OCI-LY7 (cell line): ENCODE measurements at regions not wholly inside any gene's neighbourhood (a gene's known extent, or its start where the extent isn't known, plus 50 kb on each side); places are given as distances from the start of the nearest gene placed in this dataset.

Experiments
- BruUV-seq: library from RNA; stranded (reverse); fragments of 400-500 nt; replicated peaks from 2 replicates; lab custom pipeline; 2021; lab: Mats Ljungman, UMichigan
- CTCF ChIA-PET: fragments of 300-600 bp; sonication (Branson Sonifier 250); formaldehyde crosslinking; loops from one replicate; lab custom pipeline; 2022; ENCODE audit warnings: antibody characterized with exemption; ENCODE audit not compliant: unreplicated experiment; lab: Charles Lee
- POLR2A ChIA-PET: fragments of 300-600 bp; sonication (Branson Sonifier 250); formaldehyde crosslinking; loops from one replicate; lab custom pipeline; 2022; ENCODE audit warnings: antibody characterized with exemption; lab: Charles Lee
- DNase-seq: peaks from one replicate; pipeline ENCODE4 v3.0.0-alpha.2; 2015; ENCODE audit warnings: low spot score
- H2AFZ ChIP-seq: fragments of 200-600 bp; sonication (generic), shearing (Covaris generic); 2 replicates; pipeline ENCODE4 v1.6.1; 2014; ENCODE audit warnings: mild to moderate bottlenecking, antibody characterized with exemption, low read length, moderate library complexity
- H3K27ac ChIP-seq: fragments of 200-600 bp; sonication (generic); 2 replicates; pipeline ENCODE4 v1.5.1; 2014; ENCODE audit warnings: mixed run types, low read depth, mild to moderate bottlenecking, moderate library complexity, low read length, inconsistent platforms; ENCODE audit not compliant: poor library complexity, severe bottlenecking
- H3K36me3 ChIP-seq: fragments of 200-600 bp; sonication (generic); 2 replicates; pipeline ENCODE4 v1.6.1; 2014; ENCODE audit warnings: mild to moderate bottlenecking, antibody characterized with exemption, low read length, moderate library complexity, mixed read lengths; ENCODE audit not compliant: insufficient read depth
- H3K4me1 ChIP-seq: fragments of 200-600 bp; sonication (generic); 2 replicates; pipeline ENCODE4 v1.5.1; 2014; ENCODE audit warnings: mild to moderate bottlenecking, low read length; ENCODE audit not compliant: insufficient read depth, poor library complexity, severe bottlenecking
- H3K4me2 ChIP-seq: fragments of 200-600 bp; sonication (generic); 2 replicates; pipeline ENCODE4 v1.6.1; 2014; ENCODE audit warnings: mild to moderate bottlenecking, low read length
- H3K4me3 ChIP-seq: fragments of 200-600 bp; sonication (generic); 2 replicates; pipeline ENCODE4 v1.5.1; 2014; ENCODE audit warnings: mild to moderate bottlenecking, low read depth, low read length; ENCODE audit not compliant: poor library complexity, severe bottlenecking
- H3K79me2 ChIP-seq: fragments of 200-600 bp; sonication (generic); 2 replicates; pipeline ENCODE4 v1.6.1; 2016; ENCODE audit warnings: low read depth, mild to moderate bottlenecking, low read length, moderate library complexity, mixed read lengths; ENCODE audit not compliant: insufficient read depth
- H3K9me2 ChIP-seq: fragments of 200-600 bp; sonication (generic); 2 replicates; pipeline ENCODE4 v1.6.1; 2016; ENCODE audit warnings: mild to moderate bottlenecking, low read length, mixed read lengths; ENCODE audit not compliant: insufficient read depth
- H3K9me3 ChIP-seq: fragments of 200-600 bp; sonication (generic); 2 replicates; pipeline ENCODE4 v1.6.1; 2014; ENCODE audit warnings: mild to moderate bottlenecking, mixed run types, low read length, mixed read lengths
- H4K20me1 ChIP-seq: fragments of 200-600 bp; sonication (generic); 2 replicates; pipeline ENCODE4 v1.6.1; 2014; ENCODE audit warnings: mild to moderate bottlenecking, antibody characterized with exemption, low read length, moderate library complexity, mixed read lengths; ENCODE audit not compliant: insufficient read depth
- CTCF ChIP-seq: fragments of 200-600 bp; sonication (generic); conservative IDR thresholded peaks from 2 replicates; pipeline ENCODE4 v1.5.1; 2014; ENCODE audit warnings: mild to moderate bottlenecking, antibody characterized with exemption, low read length, moderate library complexity, mixed read lengths
- EZH2phosphoT487 ChIP-seq: fragments of 200-600 bp; sonication (generic); IDR thresholded peaks from 2 replicates; pipeline ENCODE4 v1.6.1; 2018; ENCODE audit warnings: low read depth, borderline replicate concordance, mild to moderate bottlenecking, mixed run types, antibody characterized with exemption, low read length, moderate library complexity, mixed read lengths
- intact Hi-C: fragments of 100-400 bp; cut with micrococcal nuclease; formaldehyde crosslinking; loops from one replicate; pipeline ENCODE4 v1.10.0; 2022; ENCODE audit not compliant: unreplicated experiment

- Histone ChIP-seq H3K79me2 (no peaks in the 10 kb centered on the region), H3K9me2 (no peaks in the 10 kb centered on the region), H3K9me3 (no peaks in the 10 kb centered on the region), H3K36me3 (no peaks in the 10 kb centered on the region), H3K4me3 (no peak overlapping the region), H3K4me1 (no peaks in the 10 kb centered on the region), H3K27ac (no peak overlapping the region), H3K4me2 (no peak overlapping the region), H2AFZ (no peak overlapping the region), H4K20me1 (no peaks in the 10 kb centered on the region)
- no TSS peak for BruUV-seq
- intact Hi-C loops: no loop called here
- no peak for DNase-seq
- TF ChIP-seq CTCF (no peak), EZH2phosphoT487 (no peak)
- POLR2A ChIA-PET: no interaction called here
- CTCF ChIA-PET: no interaction called here
These were observed 1686.5 kb upstream of the PCDH7 start for GRCh38 chr4:29033703-29034102.

GRCh38 chr4:29037501-29037900 lies 1682.7 kb upstream of the PCDH7 start:
- H3K9me3 ChIP-seq: no peaks in the 10 kb centered on the region
- no peaks in the 10 kb centered on the region for H3K9me2 ChIP-seq
- H3K4me3 ChIP-seq: no peak overlapping the region
- no peaks in the 10 kb centered on the region for H3K4me1 ChIP-seq
- DNase-seq: no peak
- H4K20me1 ChIP-seq: no peaks in the 10 kb centered on the region
- CTCF ChIA-PET: no interaction called here
- no peak overlapping the region for H2AFZ ChIP-seq
- H3K4me2 ChIP-seq: no peak overlapping the region
- TF ChIP-seq EZH2phosphoT487 (no peak), CTCF (no peak)
- POLR2A ChIA-PET: no interaction called here
- intact Hi-C loops: no loop called here
- no peaks in the 10 kb centered on the region for H3K79me2 ChIP-seq
- no TSS peak for BruUV-seq
- no peak overlapping the region for H3K27ac ChIP-seq
- no peaks in the 10 kb centered on the region for H3K36me3 ChIP-seq

GRCh38 chr4:29043411-29043810 lies 1676.8 kb upstream of the PCDH7 start:
- Histone ChIP-seq H3K4me2 (no peak overlapping the region), H3K4me3 (no peak overlapping the region), H4K20me1 (no peaks in the 10 kb centered on the region), H3K9me3 (no peaks in the 10 kb centered on the region), H3K79me2 (no peaks in the 10 kb centered on the region), H3K9me2 (no peaks in the 10 kb centered on the region), H3K4me1 (no peaks in the 10 kb centered on the region), H3K27ac (no peak overlapping the region), H2AFZ (no peak overlapping the region), H3K36me3 (no peaks in the 10 kb centered on the region)
- ChIA-PET CTCF (no interaction called here), POLR2A (no interaction called here)
- intact Hi-C loops: no loop called here
- no peak for TF ChIP-seq EZH2phosphoT487
- no peak for TF ChIP-seq CTCF
- DNase-seq: no peak
- no TSS peak for BruUV-seq
